SU-DHL-6 (cell line): ENCODE measurements at regions not wholly inside any gene's neighbourhood (a gene's known extent, or its start where the extent isn't known, plus 50 kb on each side); places are given as distances from the start of the nearest gene placed in this dataset.

ENCODE experiments used
- H2AFZ ChIP-seq: fragments of 200-600 bp; sonication (generic); 2 replicates; pipeline ENCODE4 v1.6.1; 2014; ENCODE audit warnings: low read depth, mild to moderate bottlenecking, moderate library complexity, mixed read lengths, antibody characterized with exemption, low read length; ENCODE audit not compliant: severe bottlenecking
- H3F3A ChIP-seq: fragments of 200-600 bp; shearing (Covaris generic); 2 replicates; pipeline ENCODE4 v1.6.0; 2016; ENCODE audit warnings: antibody characterized with exemption, mild to moderate bottlenecking; ENCODE audit not compliant: insufficient read depth
- H3K27ac ChIP-seq: fragments of 200-600 bp; sonication (generic); 2 replicates; pipeline ENCODE4 v1.5.1; 2016; ENCODE audit warnings: low read depth, mild to moderate bottlenecking, low read length, moderate library complexity, mixed read lengths
- H3K27me3 ChIP-seq: fragments of 200-600 bp; sonication (generic), shearing (Covaris generic); 2 replicates; pipeline ENCODE4 v1.6.0; 2014; ENCODE audit warnings: mild to moderate bottlenecking, low read length
- H3K36me3 ChIP-seq: fragments of 200-600 bp; sonication (generic); 2 replicates; pipeline ENCODE4 v1.6.1; 2014; ENCODE audit warnings: mild to moderate bottlenecking, low read length, mixed read lengths
- H3K4me2 ChIP-seq: fragments of 300-600, 200-600 bp; shearing (Covaris generic), sonication (generic); 2 replicates; pipeline ENCODE4 v1.6.0; 2014; ENCODE audit warnings: low read length, low read depth, mild to moderate bottlenecking; ENCODE audit not compliant: poor library complexity, severe bottlenecking
- H3K4me3 ChIP-seq: fragments of 200-600 bp; sonication (generic); 2 replicates; pipeline ENCODE4 v1.5.1; 2014; ENCODE audit warnings: antibody characterized with exemption, low read length, mild to moderate bottlenecking, mixed read lengths; ENCODE audit not compliant: insufficient read depth, poor library complexity, severe bottlenecking
- H3K79me2 ChIP-seq: fragments of 200-600 bp; sonication (generic); 2 replicates; pipeline ENCODE4 v1.6.1; 2014; ENCODE audit warnings: mild to moderate bottlenecking, low read length, moderate library complexity; ENCODE audit not compliant: insufficient read depth
- H3K9ac ChIP-seq: fragments of 200-600 bp; sonication (generic); 2 replicates; pipeline ENCODE4 v1.7.0; 2014; ENCODE audit warnings: mild to moderate bottlenecking, low read length
- H3K9me2 ChIP-seq: fragments of 200-600 bp; sonication (generic); replicated peaks from 2 replicates; pipeline ENCODE4 v1.6.1; 2014; ENCODE audit warnings: low read length; ENCODE audit not compliant: insufficient read depth
- H3K9me3 ChIP-seq: fragments of 200-600 bp; sonication (generic); 2 replicates; pipeline ENCODE4 v1.6.1; 2014; ENCODE audit warnings: low read length, mixed read lengths; ENCODE audit not compliant: insufficient read depth
- H4K20me1 ChIP-seq: fragments of 200-600 bp; sonication (generic); 2 replicates; pipeline ENCODE4 v1.6.1; 2014; ENCODE audit warnings: low read depth, mild to moderate bottlenecking, antibody characterized with exemption, low read length, moderate library complexity, mixed read lengths
- CTCF ChIP-seq: fragments of 200-600 bp; sonication (generic); IDR thresholded peaks from one replicate; pipeline ENCODE4 v1.5.1; 2017; ENCODE audit warnings: antibody characterized with exemption, mild to moderate bottlenecking, low read length, moderate library complexity; ENCODE audit not compliant: insufficient read depth, poor library complexity, severe bottlenecking
- EZH2phosphoT487 ChIP-seq: fragments of 200-600 bp; sonication (generic), shearing (Covaris generic); conservative IDR thresholded peaks from 2 replicates; pipeline ENCODE4 v1.6.1; 2018; ENCODE audit warnings: mild to moderate bottlenecking, antibody characterized with exemption, low read length, moderate library complexity, mixed read lengths

- TF ChIP-seq EZH2phosphoT487 = no peak
- TF ChIP-seq CTCF = no peak
- Histone ChIP-seq H3K9ac (no peak overlapping the region), H3K4me2 (peak overlapping the region; percentile 29), H4K20me1 (no peaks in the 10 kb centered on the region), H3K9me3 (no peaks in the 10 kb centered on the region), H3K27ac (no peak overlapping the region), H2AFZ (peak overlapping the region; percentile 24), H3K9me2 (no peaks in the 10 kb centered on the region), H3F3A (no peaks in the 10 kb centered on the region), H3K36me3 (no peaks in the 10 kb centered on the region), H3K4me3 (no peak overlapping the region), H3K79me2 (no peaks in the 10 kb centered on the region), H3K27me3 (no peaks in the 10 kb centered on the region)
Observed at GRCh38 chr13:102968572-102969228, 97.5 kb downstream of the SLC10A2 start.

- TF ChIP-seq CTCF (no peak), EZH2phosphoT487 (no peak)
- H3K79me2 ChIP-seq = no peaks in the 10 kb centered on the region
- no peak overlapping the region for H2AFZ ChIP-seq
- no peak overlapping the region for H3K9ac ChIP-seq
- no peak overlapping the region for H3K4me3 ChIP-seq
- H3F3A ChIP-seq = no peaks in the 10 kb centered on the region
- no peaks in the 10 kb centered on the region for H3K9me2 ChIP-seq
- H4K20me1 ChIP-seq = no peaks in the 10 kb centered on the region
- no peak overlapping the region for H3K4me2 ChIP-seq
- no peak overlapping the region for H3K27ac ChIP-seq
- no peaks in the 10 kb centered on the region for H3K27me3 ChIP-seq
- H3K9me3 ChIP-seq = no peaks in the 10 kb centered on the region
- H3K36me3 ChIP-seq = no peaks in the 10 kb centered on the region
Observed at GRCh38 chr13:102965802-102966201, 100.4 kb downstream of the SLC10A2 start.

- Histone ChIP-seq H3K4me3 (no peak overlapping the region), H3K4me2 (no peak overlapping the region), H3K27ac (no peak overlapping the region), H3K9ac (no peak overlapping the region), H3K9me3 (no peaks in the 10 kb centered on the region), H3K27me3 (no peaks in the 10 kb centered on the region), H3K9me2 (no peaks in the 10 kb centered on the region), H3K36me3 (no peaks in the 10 kb centered on the region), H4K20me1 (no peaks in the 10 kb centered on the region), H3F3A (no peaks in the 10 kb centered on the region), H2AFZ (no peak overlapping the region), H3K79me2 (no peaks in the 10 kb centered on the region)
- TF ChIP-seq CTCF = no peak
- no peak for TF ChIP-seq EZH2phosphoT487
Observed at GRCh38 chr13:102962430-102962829, 103.8 kb downstream of the SLC10A2 start.
